HCT116 (cell line): ENCODE measurements at regions not wholly inside any gene's neighbourhood (a gene's known extent, or its start where the extent isn't known, plus 50 kb on each side); places are given as distances from the start of the nearest gene placed in this dataset.

ENCODE experiments used
- ATAC-seq: fragments of 200-7000 bp; cut with Tn5 transposase; 2 replicates; pipeline ENCODE4 v1.9.1; 2020; ENCODE audit warnings: mild to moderate bottlenecking, moderate library complexity
- BruUV-seq: library from RNA; stranded (reverse); fragments of 400-500 nt; replicated peaks from 2 replicates; lab custom pipeline; 2021; lab: Mats Ljungman, UMichigan
- CTCF ChIA-PET: fragments of 300-600 bp; sonication (Branson Sonifier 250); formaldehyde crosslinking; loops from one replicate; lab custom pipeline; 2021; ENCODE audit warnings: antibody characterized with exemption; lab: Charles Lee
- POLR2A ChIA-PET: fragments of 300-600, 350-600 bp; sonication (Branson Sonifier 250); formaldehyde crosslinking; loops from one replicate; lab custom pipeline; 2021; ENCODE audit warnings: antibody characterized with exemption; lab: Charles Lee
- RAD21 ChIA-PET, 2 experiments: fragments of 300-600 bp; sonication (Branson Sonifier 250); formaldehyde crosslinking; loops; one replicate each; lab custom pipeline; 2023; ENCODE audit warnings: low total read pairs in 2 of 2; ENCODE audit not compliant: uncharacterized antibody in 2 of 2, unreplicated experiment in 2 of 2, low non-redundant PET in 1 of 2; lab: Charles Lee
- DNase-seq: peaks from one replicate; pipeline ENCODE4 v3.0.0-alpha.2; 2010; ENCODE audit warnings: low read depth, low spot score
- H2AFZ ChIP-seq: fragments of 200-600 bp; shearing (Covaris generic), sonication (generic); 2 replicates; pipeline ENCODE4 v1.6.1; 2017; ENCODE audit warnings: low read depth, mixed run types, mixed read lengths, antibody characterized with exemption, low read length; ENCODE audit not compliant: poor library complexity, severe bottlenecking
- H3K27ac ChIP-seq: 2 replicates; pipeline ENCODE4 v1.5.1; 2012; ENCODE audit warnings: low read depth, low read length
- H3K27me3 ChIP-seq: fragments of 200-600 bp; sonication (generic); 2 replicates; pipeline ENCODE4 v1.6.1; 2016; ENCODE audit warnings: mixed run types, low read length, mixed read lengths; ENCODE audit not compliant: insufficient read depth
- H3K36me3 ChIP-seq, 2 experiments: fragments of 200-500 bp in 1 of 2; fragments of 200-600 bp in 1 of 2; sonication (Bioruptor generic) in 1 of 2; sonication (generic) in 1 of 2; 2 replicates each; pipeline versions ENCODE4 v1.5.1 to v1.6.1; 2014 to 2016; ENCODE audit warnings: low read length in 2 of 2, inconsistent platforms in 1 of 2, mixed read lengths in 1 of 2, mixed run types in 1 of 2; ENCODE audit not compliant: insufficient read depth in 2 of 2, control insufficient read depth in 1 of 2
- H3K4me1 ChIP-seq, 2 experiments: fragments of 200-600 bp in 1 of 2; sonication (generic) in 1 of 2; 2 replicates each; pipeline versions ENCODE4 v1.5.1 to v1.6.1; 2012 to 2017; ENCODE audit warnings: low read length in 2 of 2, inconsistent platforms in 1 of 2, mild to moderate bottlenecking in 1 of 2, mixed read lengths in 1 of 2, mixed run types in 1 of 2, moderate library complexity in 1 of 2; ENCODE audit not compliant: insufficient read depth in 2 of 2, control insufficient read depth in 1 of 2
- H3K4me2 ChIP-seq: fragments of 200-600 bp; sonication (generic); 2 replicates; pipeline ENCODE4 v1.6.1; 2017; ENCODE audit warnings: mixed run types, low read length, mixed read lengths
- H3K4me3 ChIP-seq, 2 experiments: fragments of 200-600 bp in 1 of 2; sonication (generic) in 1 of 2; replicated peaks in 1 of 2; 2 replicates each; pipeline ENCODE4 v1.5.1; 2011 to 2016; ENCODE audit warnings: low read length in 2 of 2, control low read depth in 1 of 2, low read depth in 1 of 2, mild to moderate bottlenecking in 1 of 2, mixed read lengths in 1 of 2, mixed run types in 1 of 2
- H3K79me2 ChIP-seq: fragments of 200-600 bp; sonication (generic); 2 replicates; pipeline ENCODE4 v1.6.1; 2017; ENCODE audit warnings: mild to moderate bottlenecking, mixed run types, low read length, moderate library complexity, mixed read lengths; ENCODE audit not compliant: insufficient read depth
- H3K9ac ChIP-seq: fragments of 200-600 bp; sonication (generic); 2 replicates; pipeline ENCODE4 v1.6.1; 2016; ENCODE audit warnings: low read length, mixed read lengths
- H3K9me2 ChIP-seq: fragments of 200-600 bp; sonication (generic), shearing (Covaris generic); 2 replicates; pipeline ENCODE4 v1.6.1; 2017; ENCODE audit warnings: mixed run types, mild to moderate bottlenecking, moderate library complexity; ENCODE audit not compliant: insufficient read depth
- H3K9me3 ChIP-seq, 2 experiments: fragments of 200-500 bp in 1 of 2; fragments of 200-600 bp in 1 of 2; sonication (Bioruptor generic) in 1 of 2; sonication (generic) in 1 of 2; 2 replicates each; pipeline ENCODE4 v1.6.1; 2014 to 2017; ENCODE audit warnings: low read length in 2 of 2, mixed read lengths in 2 of 2, inconsistent platforms in 1 of 2, low read depth in 1 of 2, mild to moderate bottlenecking in 1 of 2, mixed run types in 1 of 2, moderate library complexity in 1 of 2; ENCODE audit not compliant: control insufficient read depth in 1 of 2, insufficient read depth in 1 of 2
- H4K20me1 ChIP-seq: fragments of 200-600 bp; sonication (generic), shearing (Covaris generic); 2 replicates; pipeline ENCODE4 v1.6.1; 2017; ENCODE audit warnings: mixed run types, mild to moderate bottlenecking, moderate library complexity; ENCODE audit not compliant: insufficient read depth
- EGR1 ChIP-seq: IDR thresholded peaks from 2 replicates; pipeline ENCODE4 v1.6.1; 2012; ENCODE audit warnings: low read depth
- EZH2phosphoT487 ChIP-seq: fragments of 200-600 bp; IDR thresholded peaks from 2 replicates; pipeline ENCODE4 v1.6.1; 2018; ENCODE audit warnings: antibody characterized with exemption, borderline replicate concordance
- SP1 ChIP-seq: IDR thresholded peaks from 2 replicates; pipeline ENCODE4 v1.6.1; 2012; ENCODE audit warnings: low read depth
- YY1 ChIP-seq: IDR thresholded peaks from 2 replicates; pipeline ENCODE4 v1.6.1; 2011; ENCODE audit warnings: low read length, low read depth, moderate library complexity, mild to moderate bottlenecking; ENCODE audit not compliant: insufficient replicate concordance; ENCODE audit errors: extremely low read depth
- ZFX ChIP-seq: fragments of 450-650 bp; IDR thresholded peaks from 2 replicates; pipeline ENCODE4 v1.6.1; 2017
- intact Hi-C: fragments of 100-400 bp; cut with micrococcal nuclease; formaldehyde crosslinking; loops from 2 replicates; pipeline ENCODE4 v1.10.0; 2022
- TF ChIP-seq, protein P1 (sequence below): IDR thresholded peaks from 2 replicates; pipeline ENCODE4 v1.6.1; 2011; ENCODE audit warnings: mild to moderate bottlenecking, low read length, moderate library complexity; ENCODE audit not compliant: insufficient replicate concordance; ENCODE audit errors: extremely low read depth
- TF ChIP-seq, protein P2 (sequence below): IDR thresholded peaks from 2 replicates; pipeline ENCODE4 v1.6.1; 2012; ENCODE audit warnings: low read depth

DNA sequence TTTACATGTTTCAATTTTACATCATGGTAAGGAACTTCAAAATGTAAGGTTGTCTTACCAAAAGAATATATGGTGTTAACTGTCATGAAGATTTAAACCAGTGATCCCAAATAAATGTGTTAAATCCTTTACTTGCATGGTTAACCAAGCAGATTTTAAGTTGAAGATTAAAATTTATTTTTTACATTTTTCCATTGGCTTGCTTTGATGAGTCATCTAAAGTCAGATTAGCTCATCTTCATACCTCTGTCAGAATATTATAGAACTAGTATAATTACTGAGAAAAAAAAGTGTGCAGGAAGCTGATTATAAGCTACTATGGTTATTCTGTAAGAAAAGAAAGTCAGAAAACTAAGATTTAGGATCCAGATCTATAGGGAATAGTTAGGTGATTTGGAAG lies 95.3 kb upstream of the DPH5 start:
- ChIA-PET POLR2A (no interaction called here), CTCF (no interaction called here), RAD21 (no interaction called here)
- no peaks in the 10 kb centered on the region for H3K9me2 ChIP-seq
- no peaks in the 10 kb centered on the region for H3K4me1 ChIP-seq
- H3K27ac ChIP-seq = no peak overlapping the region
- no peak overlapping the region for H2AFZ ChIP-seq
- H3K9ac ChIP-seq = no peak overlapping the region
- H3K27me3 ChIP-seq = no peaks in the 10 kb centered on the region
- no TSS peak for BruUV-seq
- no peak for DNase-seq
- ATAC-seq = no peak
- H3K9me3 ChIP-seq = no peaks in the 10 kb centered on the region
- H3K4me2 ChIP-seq = no peak overlapping the region
- no peak for TF ChIP-seq SP1
- no peak for TF ChIP-seq YY1
- no peak for TF ChIP-seq EGR1
- no peak for TF ChIP-seq ZFX
- TF ChIP-seq EZH2phosphoT487 = no peak
- TF ChIP-seq, protein P1, sequence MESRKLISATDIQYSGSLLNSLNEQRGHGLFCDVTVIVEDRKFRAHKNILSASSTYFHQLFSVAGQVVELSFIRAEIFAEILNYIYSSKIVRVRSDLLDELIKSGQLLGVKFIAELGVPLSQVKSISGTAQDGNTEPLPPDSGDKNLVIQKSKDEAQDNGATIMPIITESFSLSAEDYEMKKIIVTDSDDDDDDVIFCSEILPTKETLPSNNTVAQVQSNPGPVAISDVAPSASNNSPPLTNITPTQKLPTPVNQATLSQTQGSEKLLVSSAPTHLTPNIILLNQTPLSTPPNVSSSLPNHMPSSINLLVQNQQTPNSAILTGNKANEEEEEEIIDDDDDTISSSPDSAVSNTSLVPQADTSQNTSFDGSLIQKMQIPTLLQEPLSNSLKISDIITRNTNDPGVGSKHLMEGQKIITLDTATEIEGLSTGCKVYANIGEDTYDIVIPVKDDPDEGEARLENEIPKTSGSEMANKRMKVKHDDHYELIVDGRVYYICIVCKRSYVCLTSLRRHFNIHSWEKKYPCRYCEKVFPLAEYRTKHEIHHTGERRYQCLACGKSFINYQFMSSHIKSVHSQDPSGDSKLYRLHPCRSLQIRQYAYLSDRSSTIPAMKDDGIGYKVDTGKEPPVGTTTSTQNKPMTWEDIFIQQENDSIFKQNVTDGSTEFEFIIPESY = no peak
- TF ChIP-seq, protein P2, sequence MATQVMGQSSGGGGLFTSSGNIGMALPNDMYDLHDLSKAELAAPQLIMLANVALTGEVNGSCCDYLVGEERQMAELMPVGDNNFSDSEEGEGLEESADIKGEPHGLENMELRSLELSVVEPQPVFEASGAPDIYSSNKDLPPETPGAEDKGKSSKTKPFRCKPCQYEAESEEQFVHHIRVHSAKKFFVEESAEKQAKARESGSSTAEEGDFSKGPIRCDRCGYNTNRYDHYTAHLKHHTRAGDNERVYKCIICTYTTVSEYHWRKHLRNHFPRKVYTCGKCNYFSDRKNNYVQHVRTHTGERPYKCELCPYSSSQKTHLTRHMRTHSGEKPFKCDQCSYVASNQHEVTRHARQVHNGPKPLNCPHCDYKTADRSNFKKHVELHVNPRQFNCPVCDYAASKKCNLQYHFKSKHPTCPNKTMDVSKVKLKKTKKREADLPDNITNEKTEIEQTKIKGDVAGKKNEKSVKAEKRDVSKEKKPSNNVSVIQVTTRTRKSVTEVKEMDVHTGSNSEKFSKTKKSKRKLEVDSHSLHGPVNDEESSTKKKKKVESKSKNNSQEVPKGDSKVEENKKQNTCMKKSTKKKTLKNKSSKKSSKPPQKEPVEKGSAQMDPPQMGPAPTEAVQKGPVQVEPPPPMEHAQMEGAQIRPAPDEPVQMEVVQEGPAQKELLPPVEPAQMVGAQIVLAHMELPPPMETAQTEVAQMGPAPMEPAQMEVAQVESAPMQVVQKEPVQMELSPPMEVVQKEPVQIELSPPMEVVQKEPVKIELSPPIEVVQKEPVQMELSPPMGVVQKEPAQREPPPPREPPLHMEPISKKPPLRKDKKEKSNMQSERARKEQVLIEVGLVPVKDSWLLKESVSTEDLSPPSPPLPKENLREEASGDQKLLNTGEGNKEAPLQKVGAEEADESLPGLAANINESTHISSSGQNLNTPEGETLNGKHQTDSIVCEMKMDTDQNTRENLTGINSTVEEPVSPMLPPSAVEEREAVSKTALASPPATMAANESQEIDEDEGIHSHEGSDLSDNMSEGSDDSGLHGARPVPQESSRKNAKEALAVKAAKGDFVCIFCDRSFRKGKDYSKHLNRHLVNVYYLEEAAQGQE = no peak
- intact Hi-C loops = no loop called here
- H3K79me2 ChIP-seq = no peaks in the 10 kb centered on the region
- no peaks in the 10 kb centered on the region for H4K20me1 ChIP-seq
- no peak overlapping the region for H3K4me3 ChIP-seq
- H3K36me3 ChIP-seq = no peaks in the 10 kb centered on the region
